Brain microvascular endothelial cell (primary cell): ENCODE measurements at regions not wholly inside any gene's neighbourhood (a gene's known extent, or its start where the extent isn't known, plus 50 kb on each side); places are given as distances from the start of the nearest gene placed in this dataset.

Experiments used
- DNase-seq: peaks from one replicate; pipeline ENCODE4 v3.0.0-alpha.2; 2020
- H3K27ac ChIP-seq: fragments of 250-450 bp; sonication (Bioruptor Pico); 2 replicates; pipeline ENCODE4 v1.5.1; 2020; ENCODE audit warnings: mild to moderate bottlenecking, moderate library complexity
- H3K27me3 ChIP-seq: fragments of 250-450 bp; sonication (Bioruptor Pico); replicated peaks from 2 replicates; pipeline ENCODE4 v1.5.1; 2020; ENCODE audit warnings: mild to moderate bottlenecking
- H3K36me3 ChIP-seq: fragments of 250-450 bp; sonication (Bioruptor Pico); replicated peaks from 2 replicates; pipeline ENCODE4 v1.5.1; 2020; ENCODE audit warnings: mild to moderate bottlenecking
- H3K4me3 ChIP-seq: 2 replicates; pipeline ENCODE4 v1.5.1; 2011; ENCODE audit warnings: low read depth, mild to moderate bottlenecking, control low read depth, low read length, moderate library complexity
- CTCF ChIP-seq: IDR thresholded peaks from 2 replicates; pipeline ENCODE4 v1.5.1; 2011; ENCODE audit warnings: low read depth, mild to moderate bottlenecking, moderate library complexity, low read length, control low read depth, inconsistent platforms; ENCODE audit errors: missing control alignments
- in situ Hi-C: cut with HindIII; loops from 2 replicates; pipeline ENCODE4 v1.10.0; 2017; ENCODE audit warnings: low sequenced_read_pairs, low pct_ligation_motif_present

- H3K36me3 ChIP-seq, result no peaks in the 10 kb centered on the region
- in situ Hi-C loops, result no loop called here
- TF ChIP-seq CTCF, result no peak
- H3K27ac ChIP-seq, result no peak overlapping the region
- H3K4me3 ChIP-seq, result no peak overlapping the region
- no peaks in the 10 kb centered on the region for H3K27me3 ChIP-seq
- DNase-seq, result no peak
Observed at GRCh38 chr2:121002597-121002996, 266.9 kb downstream of the GLI2 start.

- no peaks in the 10 kb centered on the region for H3K36me3 ChIP-seq
- H3K4me3 ChIP-seq, result no peak overlapping the region
- no peaks in the 10 kb centered on the region for H3K27me3 ChIP-seq
- in situ Hi-C loops, result no loop called here
- TF ChIP-seq CTCF, result no peak
- no peak overlapping the region for H3K27ac ChIP-seq
- no peak for DNase-seq
Observed at GRCh38 chr2:121003391-121003790, 267.7 kb downstream of the GLI2 start.

- H3K27ac ChIP-seq, result no peak overlapping the region
- in situ Hi-C loops, result no loop called here
- no peaks in the 10 kb centered on the region for H3K27me3 ChIP-seq
- no peak for TF ChIP-seq CTCF
- DNase-seq, result no peak
- no peak overlapping the region for H3K4me3 ChIP-seq
- no peaks in the 10 kb centered on the region for H3K36me3 ChIP-seq
Observed at GRCh38 chr2:121004359-121004758, 268.7 kb downstream of the GLI2 start.

GRCh38 chr2:121004950-121005349 lies 269.3 kb downstream of the GLI2 start:
- H3K4me3 ChIP-seq, result no peak overlapping the region
- no peak for TF ChIP-seq CTCF
- H3K27ac ChIP-seq, result no peak overlapping the region
- no peaks in the 10 kb centered on the region for H3K27me3 ChIP-seq
- H3K36me3 ChIP-seq, result no peaks in the 10 kb centered on the region
- DNase-seq, result no peak
- in situ Hi-C loops, result no loop called here

- no peak for DNase-seq
- no peaks in the 10 kb centered on the region for H3K36me3 ChIP-seq
- no peak for TF ChIP-seq CTCF
- no peak overlapping the region for H3K27ac ChIP-seq
- no peaks in the 10 kb centered on the region for H3K27me3 ChIP-seq
- in situ Hi-C loops, result no loop called here
- H3K4me3 ChIP-seq, result no peak overlapping the region
Observed at GRCh38 chr2:121005453-121005852, 269.8 kb downstream of the GLI2 start.

- Histone ChIP-seq H3K36me3 (no peaks in the 10 kb centered on the region), H3K4me3 (no peak overlapping the region), H3K27me3 (no peaks in the 10 kb centered on the region), H3K27ac (no peak overlapping the region)
- in situ Hi-C loops, result no loop called here
- TF ChIP-seq CTCF, result no peak
- DNase-seq, result no peak
Observed at GRCh38 chr2:121006743-121007489, 271.2 kb downstream of the GLI2 start.
